Thoracic aorta (tissue), 2 donors: ENCODE measurements at regions not wholly inside any gene's neighbourhood (a gene's known extent, or its start where the extent isn't known, plus 50 kb on each side); places are given as distances from the start of the nearest gene placed in this dataset.
"Not testable (repeated sequence)": the region's sequence is repeated elsewhere in the genome, so short reads cannot be mapped to it uniquely, and the experiment has no call there.

Experiments used
- ATAC-seq: fragments of 150-250 bp; one replicate; pipeline ENCODE4 v1.8.0; 2017; ENCODE audit warnings: low read depth; ENCODE audit not compliant: insufficient number of reproducible peaks, low FRiP score
- DNase-seq: peaks from one replicate; pipeline ENCODE4 v3.0.0-alpha.2; 2020; ENCODE audit warnings: low spot score
- H3K27ac ChIP-seq, 2 donors: fragments of 200-600 bp; sonication (generic); 1 replicate in 1 of 2; 2 replicates in 1 of 2; pipeline ENCODE4 v1.5.1; 2016; ENCODE audit warnings: mild to moderate bottlenecking in 2 of 2, moderate library complexity in 2 of 2
- H3K27me3 ChIP-seq: fragments of 200-600 bp; sonication (generic); replicated peaks from 2 replicates; pipeline ENCODE4 v1.6.0; 2016; ENCODE audit warnings: mild to moderate bottlenecking; ENCODE audit not compliant: insufficient read depth
- H3K36me3 ChIP-seq: fragments of 200-600 bp; sonication (generic); one replicate; pipeline ENCODE4 v1.5.1; 2016
- H3K4me1 ChIP-seq, 2 donors: fragments of 200-600 bp; sonication (generic); 1 replicate in 1 of 2; 2 replicates in 1 of 2; pipeline versions ENCODE4 v1.5.1 to v1.6.0; 2016; ENCODE audit warnings: low read depth in 2 of 2, mild to moderate bottlenecking in 1 of 2; ENCODE audit not compliant: control insufficient read depth in 1 of 2
- H3K4me3 ChIP-seq: fragments of 200-600 bp; sonication (generic); 2 replicates; pipeline ENCODE4 v1.5.1; 2016; ENCODE audit warnings: mild to moderate bottlenecking
- H3K9me3 ChIP-seq: fragments of 200-600 bp; sonication (generic); 2 replicates; pipeline ENCODE4 v1.5.1; 2016
- CTCF ChIP-seq: fragments of 200-600 bp; sonication (generic); IDR thresholded peaks from one replicate; pipeline ENCODE4 v1.5.1; 2019; ENCODE audit warnings: antibody characterized with exemption

GRCh38 chr20:30892541-30893345 lies 364.7 kb upstream of the DEFB115 start:
- H3K4me3 ChIP-seq, result no peak overlapping the region
- no peak for TF ChIP-seq CTCF
- no peak for DNase-seq
- no peak for ATAC-seq
- no peaks in the 10 kb centered on the region for H3K4me1 ChIP-seq
- no peak overlapping the region for H3K27ac ChIP-seq
- H3K27me3 ChIP-seq, result no peaks in the 10 kb centered on the region
- H3K9me3 ChIP-seq, result no peaks in the 10 kb centered on the region
- H3K36me3 ChIP-seq, result no peaks in the 10 kb centered on the region

GRCh38 chr20:30893346-30894314 lies 363.8 kb upstream of the DEFB115 start:
- H3K27me3 ChIP-seq, DNase-seq, H3K36me3 ChIP-seq, H3K4me1 ChIP-seq, ATAC-seq, H3K4me3 ChIP-seq, H3K27ac ChIP-seq, H3K9me3 ChIP-seq: not testable (repeated sequence)

- H3K27ac ChIP-seq, H3K4me1 ChIP-seq, DNase-seq, H3K36me3 ChIP-seq, H3K4me3 ChIP-seq, H3K27me3 ChIP-seq, H3K9me3 ChIP-seq, ATAC-seq: not testable (repeated sequence)
These were observed 362.6 kb upstream of the DEFB115 start for GRCh38 chr20:30894707-30895353.

- H3K27me3 ChIP-seq, ATAC-seq: not testable (repeated sequence)
These were observed 362.1 kb upstream of the DEFB115 start for GRCh38 chr20:30895354-30895711.

GRCh38 chr20:30899370-30900079 lies 357.9 kb upstream of the DEFB115 start:
- H3K4me1 ChIP-seq, H3K27me3 ChIP-seq, H3K4me3 ChIP-seq, H3K9me3 ChIP-seq, H3K36me3 ChIP-seq, H3K27ac ChIP-seq, ATAC-seq, DNase-seq: not testable (repeated sequence)

More at GRCh38 chr20:30895354-30895711, 362.1 kb upstream of the DEFB115 start:
- not testable (repeated sequence) for H3K4me3 ChIP-seq, H3K27ac ChIP-seq, H3K4me1 ChIP-seq, H3K36me3 ChIP-seq, DNase-seq, H3K9me3 ChIP-seq

- DNase-seq, ATAC-seq, H3K9me3 ChIP-seq, H3K4me3 ChIP-seq, H3K4me1 ChIP-seq, H3K27me3 ChIP-seq, H3K27ac ChIP-seq, H3K36me3 ChIP-seq: not testable (repeated sequence)
These were observed 357.3 kb upstream of the DEFB115 start for GRCh38 chr20:30900080-30900719.

GRCh38 chr20:30905231-30905630 lies 352.2 kb upstream of the DEFB115 start:
- H3K27me3 ChIP-seq, ATAC-seq, H3K27ac ChIP-seq, DNase-seq, H3K36me3 ChIP-seq, H3K4me3 ChIP-seq, H3K9me3 ChIP-seq, H3K4me1 ChIP-seq: not testable (repeated sequence)
